ENCODE measurements at regions not wholly inside any gene's neighbourhood (a gene's known extent, or its start where the extent isn't known, plus 50 kb on each side); places are given as distances from the start of the nearest gene placed in this dataset.
A peak's percentile ranks its signal among the peaks of the same experiment; 100 is the strongest.

- DNase-seq: no peak
Observed at GRCh38 chr11:104582431-104582830, 315.8 kb downstream of the CASP12 start.

GRCh38 chr11:104581246-104581980 is 316.8 kb downstream of the CASP12 start:
- DNase-seq: peak; percentile 39

GRCh38 chr11:104573441-104573990 is 324.7 kb downstream of the CASP12 start:
- DNase-seq: no peak

GRCh38 chr11:104572279-104572678 is 326.0 kb downstream of the CASP12 start:
- DNase-seq: no peak

GRCh38 chr11:104570078-104570701 is 328.1 kb downstream of the CASP12 start:
- DNase-seq: no peak

- DNase-seq: no peak
Observed at GRCh38 chr11:104565583-104565961, 332.7 kb downstream of the CASP12 start.

GRCh38 chr11:104564921-104565582 is 333.2 kb downstream of the CASP12 start:
- no peak for DNase-seq

GRCh38 chr11:104556606-104557301 is 341.5 kb downstream of the CASP12 start:
- DNase-seq: no peak

GRCh38 chr11:104549019-104549418 is 349.2 kb downstream of the CASP12 start:
- DNase-seq: no peak

- DNase-seq: no peak
Observed at GRCh38 chr11:104547996-104548661, 350.1 kb downstream of the CASP12 start.

GRCh38 chr11:104546501-104546900 is 351.8 kb downstream of the CASP12 start:
- DNase-seq: no peak

GRCh38 chr11:104541701-104542100 is 356.6 kb downstream of the CASP12 start:
- no peak for DNase-seq

- no peak for DNase-seq
Observed at GRCh38 chr11:104538313-104538712, 359.9 kb downstream of the CASP12 start.

- DNase-seq: no peak
Observed at GRCh38 chr11:104534278-104534677, 364.0 kb downstream of the CASP12 start.

GRCh38 chr11:104531894-104532293 is 366.4 kb downstream of the CASP12 start:
- no peak for DNase-seq

GRCh38 chr11:104531075-104531474 is 367.1 kb upstream of the PDGFD start:
- DNase-seq: no peak

GRCh38 chr11:104529906-104530305 is 366.0 kb upstream of the PDGFD start:
- DNase-seq: no peak

- peak; percentile 38 for DNase-seq
Observed at GRCh38 chr11:104529213-104529612, 365.3 kb upstream of the PDGFD start.

GRCh38 chr11:104526006-104526405 is 362.1 kb upstream of the PDGFD start:
- DNase-seq: no peak

- no peak for DNase-seq
Observed at GRCh38 chr11:104525416-104525815, 361.5 kb upstream of the PDGFD start.

GRCh38 chr11:104524254-104524653 is 360.3 kb upstream of the PDGFD start:
- DNase-seq: no peak

GRCh38 chr11:104523611-104524010 is 359.7 kb upstream of the PDGFD start:
- no peak for DNase-seq

GRCh38 chr11:104522650-104523049 is 358.7 kb upstream of the PDGFD start:
- peak; percentile 3 for DNase-seq

Data from COR-L47 (cell line).